ENCODE measurements at regions not wholly inside any gene's neighbourhood (a gene's known extent, or its start where the extent isn't known, plus 50 kb on each side); places are given as distances from the start of the nearest gene placed in this dataset.
"Not testable (repeated sequence)": the region's sequence is repeated elsewhere in the genome, so short reads cannot be mapped to it uniquely, and the experiment has no call there.

DNA sequence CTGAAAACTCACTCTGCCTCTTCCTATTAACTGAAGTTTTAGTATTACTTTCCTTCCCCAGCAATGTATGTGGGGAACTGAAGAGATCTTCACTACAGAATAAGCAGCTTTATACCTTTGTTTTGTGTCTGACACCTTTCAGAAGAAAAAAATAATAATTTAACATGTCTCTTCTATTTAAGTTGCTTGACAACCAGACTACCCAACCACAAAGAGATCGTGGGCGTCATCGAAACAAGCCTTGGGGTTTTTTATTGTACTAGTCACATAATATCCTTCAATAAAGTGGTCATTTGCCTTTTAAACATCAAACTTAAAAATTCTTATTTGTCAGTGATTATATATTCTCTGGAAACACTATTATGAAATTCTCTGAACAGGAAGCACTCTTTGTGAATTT is 123.7 kb downstream of the CHD9NB start:
- TF ChIP-seq, protein P1, sequence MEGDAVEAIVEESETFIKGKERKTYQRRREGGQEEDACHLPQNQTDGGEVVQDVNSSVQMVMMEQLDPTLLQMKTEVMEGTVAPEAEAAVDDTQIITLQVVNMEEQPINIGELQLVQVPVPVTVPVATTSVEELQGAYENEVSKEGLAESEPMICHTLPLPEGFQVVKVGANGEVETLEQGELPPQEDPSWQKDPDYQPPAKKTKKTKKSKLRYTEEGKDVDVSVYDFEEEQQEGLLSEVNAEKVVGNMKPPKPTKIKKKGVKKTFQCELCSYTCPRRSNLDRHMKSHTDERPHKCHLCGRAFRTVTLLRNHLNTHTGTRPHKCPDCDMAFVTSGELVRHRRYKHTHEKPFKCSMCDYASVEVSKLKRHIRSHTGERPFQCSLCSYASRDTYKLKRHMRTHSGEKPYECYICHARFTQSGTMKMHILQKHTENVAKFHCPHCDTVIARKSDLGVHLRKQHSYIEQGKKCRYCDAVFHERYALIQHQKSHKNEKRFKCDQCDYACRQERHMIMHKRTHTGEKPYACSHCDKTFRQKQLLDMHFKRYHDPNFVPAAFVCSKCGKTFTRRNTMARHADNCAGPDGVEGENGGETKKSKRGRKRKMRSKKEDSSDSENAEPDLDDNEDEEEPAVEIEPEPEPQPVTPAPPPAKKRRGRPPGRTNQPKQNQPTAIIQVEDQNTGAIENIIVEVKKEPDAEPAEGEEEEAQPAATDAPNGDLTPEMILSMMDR (IDR thresholded peaks at IDR 0.05; ENCODE audit: low read depth, low read length), result no peak
- no peak overlapping the region for H3K4me3 ChIP-seq (replicated peaks in 1 of 2; ENCODE audit: low read depth in 2 of 2, low read length in 2 of 2)
- DNase-seq (ENCODE audit: low read depth in 2 of 2), result no peak

DNA sequence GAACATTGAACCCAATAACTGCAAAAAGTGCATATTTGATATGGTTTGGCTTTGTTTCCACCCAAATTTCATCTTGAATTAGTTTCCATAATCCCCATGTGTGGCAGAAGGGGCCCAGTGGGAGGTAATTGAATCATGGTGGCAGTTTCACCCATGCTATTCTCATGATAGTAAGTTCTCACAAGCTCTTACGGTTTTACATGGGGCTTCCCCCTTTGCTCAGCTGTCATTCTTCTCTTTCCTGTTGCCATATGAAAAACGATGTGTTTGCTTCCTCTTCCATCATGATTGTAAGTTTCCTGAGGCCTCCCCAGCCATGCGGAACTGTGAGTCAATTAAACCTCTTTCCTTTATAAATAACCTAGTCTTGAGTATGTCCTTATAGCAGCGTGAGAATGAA is 127.6 kb downstream of the CHD9NB start:
- TF ChIP-seq, protein P1 (IDR thresholded peaks at IDR 0.05; ENCODE audit: low read depth, low read length), result no peak
- DNase-seq (ENCODE audit: low read depth in 2 of 2), result no peak
- no peak overlapping the region for H3K4me3 ChIP-seq (replicated peaks in 1 of 2; ENCODE audit: low read depth in 2 of 2, low read length in 2 of 2)

DNA sequence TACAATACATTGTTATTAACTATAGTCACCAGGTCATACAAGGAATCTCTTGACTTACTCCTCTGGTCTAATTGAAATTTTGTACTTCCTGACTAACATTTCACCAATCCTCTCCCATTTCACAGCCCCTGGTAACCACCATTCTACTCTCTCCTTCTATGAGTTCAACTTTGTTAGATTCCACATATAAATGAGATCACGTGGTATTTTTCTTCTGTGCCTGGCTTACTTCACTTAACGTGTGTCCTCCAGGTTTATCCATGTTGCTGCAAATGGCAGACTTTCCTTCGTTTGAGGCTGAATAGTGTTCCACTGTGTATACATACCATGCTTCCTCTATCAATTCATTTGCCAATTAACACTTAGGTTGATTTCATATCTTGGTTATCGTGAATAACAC is 128.5 kb downstream of the CHD9NB start:
- TF ChIP-seq, protein P1 (IDR thresholded peaks at IDR 0.05; ENCODE audit: low read depth, low read length), result no peak
- DNase-seq (ENCODE audit: low read depth in 2 of 2), result no peak
- H3K4me3 ChIP-seq (replicated peaks in 1 of 2; ENCODE audit: low read depth in 2 of 2, low read length in 2 of 2), result no peak overlapping the region

DNA sequence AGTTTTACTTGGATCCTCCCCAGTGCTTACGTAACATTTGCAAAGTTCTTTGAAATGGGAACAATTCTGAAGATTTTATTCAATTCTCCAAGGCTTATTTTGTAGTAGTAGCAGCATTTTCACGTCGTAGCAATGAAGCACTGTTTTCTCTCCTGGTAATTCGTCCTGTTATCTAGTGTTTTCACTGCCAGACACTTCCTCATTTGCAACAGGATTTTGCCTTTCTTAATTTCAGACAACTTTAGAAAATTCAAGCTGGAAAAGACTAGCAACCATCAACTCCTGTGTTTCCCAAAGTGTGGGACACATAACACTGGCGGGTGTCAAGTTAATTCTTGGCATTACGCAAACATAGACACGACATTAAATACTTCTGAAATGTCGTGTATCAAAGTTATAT is 131.6 kb downstream of the CHD9NB start:
- DNase-seq (ENCODE audit: low read depth in 2 of 2), result no peak
- TF ChIP-seq, protein P1 (IDR thresholded peaks at IDR 0.05; ENCODE audit: low read depth, low read length), result no peak
- no peak overlapping the region for H3K4me3 ChIP-seq (replicated peaks in 1 of 2; ENCODE audit: low read depth in 2 of 2, low read length in 2 of 2)

DNA sequence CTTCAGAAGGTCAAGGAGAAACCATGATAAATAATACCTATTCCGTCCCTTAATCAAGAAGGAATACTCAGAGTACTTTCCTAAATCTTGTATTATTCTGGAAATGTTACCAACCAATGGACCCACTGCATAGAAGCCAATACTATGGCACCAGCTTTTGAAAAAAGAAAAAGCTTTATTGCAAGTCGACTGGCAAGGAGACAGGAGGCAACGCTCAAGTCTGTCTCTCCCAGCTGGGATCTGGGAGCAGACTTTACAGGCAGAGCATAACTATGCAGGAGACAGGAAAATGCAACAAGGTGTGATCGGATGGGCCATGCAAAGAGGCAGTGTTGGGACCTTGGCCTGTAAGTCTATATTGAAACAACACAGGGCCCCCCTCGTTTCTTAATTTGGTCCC is 132.4 kb downstream of the CHD9NB start:
- H3K4me3 ChIP-seq (replicated peaks in 1 of 2; ENCODE audit: low read depth in 2 of 2, low read length in 2 of 2), result no peak overlapping the region
- DNase-seq (ENCODE audit: low read depth in 2 of 2), result no peak
- TF ChIP-seq, protein P1 (IDR thresholded peaks at IDR 0.05; ENCODE audit: low read depth, low read length), result no peak

DNA sequence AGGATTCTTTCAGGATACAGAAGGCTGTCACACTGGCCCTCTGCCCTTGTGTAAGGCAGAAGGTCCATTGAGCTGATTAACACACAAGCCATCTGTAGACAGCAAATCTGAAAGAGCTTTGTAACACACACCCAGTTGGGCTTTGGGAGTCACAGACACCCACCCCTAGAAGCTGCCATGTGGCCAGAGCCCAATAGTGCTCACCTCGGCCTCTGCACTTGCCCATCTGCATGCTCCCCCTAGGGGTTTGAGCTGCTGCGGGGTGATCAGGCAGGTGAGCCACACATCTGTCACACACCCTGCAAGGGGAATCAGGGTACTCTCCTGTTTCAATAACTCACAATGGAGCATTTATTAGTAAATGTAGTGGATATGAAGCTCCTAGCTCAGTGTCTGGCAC is 138.3 kb downstream of the CHD9NB start:
- no peak for DNase-seq (ENCODE audit: low read depth in 2 of 2)
- H3K4me3 ChIP-seq (replicated peaks in 1 of 2; ENCODE audit: low read depth in 2 of 2, low read length in 2 of 2), result no peak overlapping the region
- TF ChIP-seq, protein P1 (IDR thresholded peaks at IDR 0.05; ENCODE audit: low read depth, low read length), result no peak

DNA sequence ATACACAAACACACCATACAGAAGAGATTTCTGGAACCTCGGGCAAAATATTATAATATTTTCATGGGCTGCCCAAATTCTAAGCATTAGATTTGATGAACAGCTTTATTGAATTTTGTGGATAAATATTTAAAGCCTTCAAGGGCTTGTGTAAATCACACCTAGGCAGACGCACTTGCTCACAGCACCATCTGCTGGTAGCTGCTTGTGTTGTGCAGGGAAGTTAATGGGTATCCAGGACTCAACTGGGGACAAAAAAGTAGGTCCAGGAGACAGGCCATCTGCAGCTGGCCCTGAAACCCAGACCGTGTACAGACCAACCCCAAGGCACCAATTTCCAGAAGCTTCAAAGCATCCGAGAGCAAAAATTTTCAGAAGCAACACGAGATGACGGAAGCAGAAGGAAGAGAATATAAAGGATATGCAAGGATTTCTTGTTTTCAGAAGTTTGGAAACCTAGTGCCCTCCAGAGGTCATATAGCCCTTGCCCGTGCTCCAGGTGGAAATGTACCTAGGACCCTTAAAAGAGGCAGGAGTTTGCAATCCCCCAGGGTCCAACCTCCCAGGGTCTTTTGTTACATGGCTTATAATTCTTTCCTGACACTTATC is 140.0 kb downstream of the CHD9NB start:
- TF ChIP-seq, protein P1 (IDR thresholded peaks at IDR 0.05; ENCODE audit: low read depth, low read length), result peak; percentile 77
- H3K4me3 ChIP-seq (replicated peaks in 1 of 2; ENCODE audit: low read depth in 2 of 2, low read length in 2 of 2), result no peak overlapping the region
- peak; percentile 57 to 63 for DNase-seq (ENCODE audit: low read depth in 2 of 2)

DNA sequence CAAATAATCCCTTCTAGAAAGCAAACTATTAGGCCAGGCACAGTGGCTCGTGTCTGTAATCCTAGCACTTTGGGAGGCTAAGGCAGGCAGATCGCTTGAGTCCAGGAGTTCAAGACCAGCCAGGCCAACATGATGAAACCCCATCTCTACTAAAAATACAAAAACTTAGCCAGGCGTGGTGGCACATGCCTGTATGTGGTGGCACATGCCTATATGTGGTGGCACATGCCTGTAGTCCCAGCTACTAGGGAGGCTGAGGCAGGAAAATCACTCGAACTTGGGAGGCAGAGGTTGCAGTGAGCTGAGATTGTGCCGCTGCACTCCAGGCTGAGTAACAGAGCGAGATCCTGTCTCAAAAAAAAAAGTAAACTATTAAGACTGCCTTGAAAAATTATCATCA is 144.6 kb downstream of the CHD9NB start:
- DNase-seq (ENCODE audit: low read depth in 2 of 2); H3K4me3 ChIP-seq (replicated peaks in 1 of 2; ENCODE audit: low read depth in 2 of 2, low read length in 2 of 2): not testable (repeated sequence)

Data from cardiac fibroblast (primary cell).